Colonic mucosa (tissue), 4 donors: ENCODE measurements at regions not wholly inside any gene's neighbourhood (a gene's known extent, or its start where the extent isn't known, plus 50 kb on each side); places are given as distances from the start of the nearest gene placed in this dataset.

Experiments used
- DNase-seq: peaks from one replicate; pipeline ENCODE4 v3.0.0-alpha.2; 2020
- H3K27ac ChIP-seq: fragments of 200-600 bp; one replicate; pipeline ENCODE4 v1.8.0; 2021
- H3K27me3 ChIP-seq: fragments of 200-600 bp; one replicate; pipeline ENCODE4 v1.8.0; 2021
- H3K36me3 ChIP-seq: fragments of 200-600 bp; one replicate; pipeline ENCODE4 v1.8.0; 2021
- H3K4me1 ChIP-seq: fragments of 200-600 bp; one replicate; pipeline ENCODE4 v1.8.0; 2021; ENCODE audit warnings: mild to moderate bottlenecking
- H3K4me3 ChIP-seq: fragments of 200-600 bp; one replicate; pipeline ENCODE4 v1.8.0; 2021
- H3K9ac ChIP-seq, 2 donors: one replicate each; pipeline ENCODE4 v1.7.0; 2013; ENCODE audit warnings: control low read depth in 2 of 2, low read depth in 2 of 2, low read length in 2 of 2
- H3K9me3 ChIP-seq: fragments of 200-600 bp; one replicate; pipeline ENCODE4 v1.8.0; 2021
- intact Hi-C: fragments of 100-400 bp; cut with DNase I; formaldehyde crosslinking; loops from one replicate; pipeline ENCODE4 v1.14.1; 2022
- TF ChIP-seq, protein P1 (sequence below): fragments of 200-600 bp; IDR thresholded peaks from one replicate; pipeline ENCODE4 v1.8.0; 2022; ENCODE audit warnings: antibody characterized with exemption, mild to moderate bottlenecking
- donor health status: healthy.
- donor health status: DM: no; HTN: no; CAD: no.
- donor health status: DM: no; HTN: no; CAD: no.

DNA sequence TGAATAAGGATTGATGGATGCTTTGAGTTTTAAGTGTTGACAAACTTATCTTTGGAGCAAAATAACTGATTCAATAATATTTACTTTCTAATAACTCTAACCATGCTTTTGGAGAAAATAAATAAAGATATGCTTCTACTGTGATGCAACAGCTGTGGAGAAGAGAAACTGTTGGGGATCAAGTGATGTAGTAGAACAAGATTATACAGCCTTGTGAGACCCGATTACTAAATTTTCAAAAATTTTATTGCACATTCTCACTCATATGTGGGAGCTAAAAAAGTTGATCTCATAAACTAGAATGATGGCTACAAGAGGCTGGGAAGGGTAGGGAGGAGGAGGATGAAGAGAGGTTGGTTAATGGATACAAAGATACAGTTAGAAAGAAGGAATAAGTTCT lies 85.5 kb upstream of the OXGR1 start:
- Histone ChIP-seq H3K4me1 (no peaks in the 10 kb centered on the region), H3K36me3 (no peaks in the 10 kb centered on the region), H3K4me3 (no peak overlapping the region), H3K27me3 (no peaks in the 10 kb centered on the region), H3K9me3 (no peaks in the 10 kb centered on the region), H3K9ac (no peak overlapping the region), H3K27ac (no peak overlapping the region)
- DNase-seq: no peak
- TF ChIP-seq, protein P1, sequence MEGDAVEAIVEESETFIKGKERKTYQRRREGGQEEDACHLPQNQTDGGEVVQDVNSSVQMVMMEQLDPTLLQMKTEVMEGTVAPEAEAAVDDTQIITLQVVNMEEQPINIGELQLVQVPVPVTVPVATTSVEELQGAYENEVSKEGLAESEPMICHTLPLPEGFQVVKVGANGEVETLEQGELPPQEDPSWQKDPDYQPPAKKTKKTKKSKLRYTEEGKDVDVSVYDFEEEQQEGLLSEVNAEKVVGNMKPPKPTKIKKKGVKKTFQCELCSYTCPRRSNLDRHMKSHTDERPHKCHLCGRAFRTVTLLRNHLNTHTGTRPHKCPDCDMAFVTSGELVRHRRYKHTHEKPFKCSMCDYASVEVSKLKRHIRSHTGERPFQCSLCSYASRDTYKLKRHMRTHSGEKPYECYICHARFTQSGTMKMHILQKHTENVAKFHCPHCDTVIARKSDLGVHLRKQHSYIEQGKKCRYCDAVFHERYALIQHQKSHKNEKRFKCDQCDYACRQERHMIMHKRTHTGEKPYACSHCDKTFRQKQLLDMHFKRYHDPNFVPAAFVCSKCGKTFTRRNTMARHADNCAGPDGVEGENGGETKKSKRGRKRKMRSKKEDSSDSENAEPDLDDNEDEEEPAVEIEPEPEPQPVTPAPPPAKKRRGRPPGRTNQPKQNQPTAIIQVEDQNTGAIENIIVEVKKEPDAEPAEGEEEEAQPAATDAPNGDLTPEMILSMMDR: no peak
- intact Hi-C loops: no loop called here

DNA sequence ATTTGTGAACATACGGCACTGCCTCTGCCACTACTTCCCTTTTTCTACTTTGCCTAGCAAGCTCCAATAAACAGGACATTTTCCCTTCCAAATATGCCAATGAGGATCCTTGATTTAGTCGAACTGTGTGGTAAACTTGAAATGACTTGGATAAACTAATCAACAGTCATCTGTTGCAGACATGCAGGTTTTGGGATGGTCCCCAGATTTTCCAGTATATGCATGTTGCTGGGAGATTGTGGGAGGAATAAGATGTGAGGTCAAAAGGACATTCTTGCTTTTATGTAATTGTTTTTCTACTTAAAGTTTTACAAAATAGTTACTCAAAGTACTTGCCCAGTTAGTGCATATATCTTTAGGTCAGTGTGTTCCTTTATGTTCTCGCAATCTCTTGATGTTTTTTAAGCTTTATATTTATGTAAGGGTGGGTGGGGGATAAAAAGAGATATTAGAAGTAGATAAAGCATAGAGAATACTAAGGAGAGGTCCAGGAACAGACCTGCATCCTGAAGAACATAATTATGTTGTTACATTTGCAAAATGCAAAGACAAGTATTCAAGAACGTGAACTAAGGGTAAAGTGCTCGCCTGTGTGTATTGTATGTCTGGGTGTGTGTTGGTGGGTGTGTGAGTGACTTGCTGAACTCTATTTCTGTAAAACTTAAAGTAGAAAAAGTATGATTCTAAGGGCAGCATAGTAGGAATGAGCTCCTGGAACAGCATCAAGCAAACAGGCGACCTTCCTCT lies 88.4 kb upstream of the OXGR1 start:
- TF ChIP-seq, protein P1: no peak
- Histone ChIP-seq H3K9me3 (no peaks in the 10 kb centered on the region), H3K9ac (no peak overlapping the region), H3K27ac (no peak overlapping the region), H3K4me3 (no peak overlapping the region), H3K36me3 (no peaks in the 10 kb centered on the region), H3K4me1 (no peaks in the 10 kb centered on the region), H3K27me3 (no peaks in the 10 kb centered on the region)
- intact Hi-C loops: no loop called here
- DNase-seq: no peak

DNA sequence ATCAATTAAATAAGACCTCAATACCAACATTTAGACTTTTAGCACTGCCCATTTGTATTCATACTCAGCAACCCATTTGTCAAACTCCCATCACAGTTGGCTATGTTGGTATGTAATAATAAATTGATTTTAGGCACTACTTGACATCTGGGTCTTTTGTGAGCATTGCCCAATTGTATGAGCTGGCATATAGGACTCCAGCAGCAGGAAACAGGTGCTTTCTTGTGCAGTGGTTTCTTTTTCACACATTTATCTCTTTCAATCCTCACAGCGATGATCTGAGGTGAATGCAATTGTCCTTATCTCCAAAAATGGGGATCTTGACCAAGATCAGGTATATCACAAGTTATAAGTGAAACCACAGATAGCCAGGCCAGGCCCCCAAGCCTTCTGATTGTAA lies 96.9 kb upstream of the OXGR1 start:
- H3K9me3 ChIP-seq: no peaks in the 10 kb centered on the region
- H3K27ac ChIP-seq: no peak overlapping the region
- TF ChIP-seq, protein P1: no peak
- H3K4me3 ChIP-seq: no peak overlapping the region
- no peaks in the 10 kb centered on the region for H3K4me1 ChIP-seq
- intact Hi-C loops: no loop called here
- no peak for DNase-seq
- H3K36me3 ChIP-seq: no peaks in the 10 kb centered on the region
- H3K27me3 ChIP-seq: no peaks in the 10 kb centered on the region
- H3K9ac ChIP-seq: no peak overlapping the region

DNA sequence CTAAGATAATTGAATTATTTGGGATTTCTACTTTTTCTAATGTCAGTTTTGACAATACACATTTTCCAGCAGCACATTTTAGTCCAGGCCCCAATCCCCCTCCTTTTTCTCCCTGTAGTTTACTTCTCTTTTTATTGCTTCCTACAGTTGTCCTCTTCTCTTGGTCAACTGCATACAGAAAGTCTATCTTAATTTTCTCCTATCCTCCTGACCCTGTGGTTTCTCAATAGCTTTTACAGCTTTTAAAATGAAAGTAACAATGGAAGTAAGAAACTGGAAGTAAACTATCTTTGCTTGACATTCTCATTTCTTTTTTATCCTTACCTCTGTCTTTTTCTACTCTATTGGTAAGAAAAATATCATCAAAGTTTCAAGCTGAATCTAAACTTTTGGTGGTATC lies 106.5 kb upstream of the OXGR1 start:
- Histone ChIP-seq H3K27me3 (no peaks in the 10 kb centered on the region), H3K27ac (no peak overlapping the region), H3K4me1 (no peaks in the 10 kb centered on the region), H3K9ac (no peak overlapping the region), H3K4me3 (no peak overlapping the region), H3K9me3 (no peaks in the 10 kb centered on the region), H3K36me3 (no peaks in the 10 kb centered on the region)
- TF ChIP-seq, protein P1: no peak
- intact Hi-C loops: no loop called here
- DNase-seq: no peak

DNA sequence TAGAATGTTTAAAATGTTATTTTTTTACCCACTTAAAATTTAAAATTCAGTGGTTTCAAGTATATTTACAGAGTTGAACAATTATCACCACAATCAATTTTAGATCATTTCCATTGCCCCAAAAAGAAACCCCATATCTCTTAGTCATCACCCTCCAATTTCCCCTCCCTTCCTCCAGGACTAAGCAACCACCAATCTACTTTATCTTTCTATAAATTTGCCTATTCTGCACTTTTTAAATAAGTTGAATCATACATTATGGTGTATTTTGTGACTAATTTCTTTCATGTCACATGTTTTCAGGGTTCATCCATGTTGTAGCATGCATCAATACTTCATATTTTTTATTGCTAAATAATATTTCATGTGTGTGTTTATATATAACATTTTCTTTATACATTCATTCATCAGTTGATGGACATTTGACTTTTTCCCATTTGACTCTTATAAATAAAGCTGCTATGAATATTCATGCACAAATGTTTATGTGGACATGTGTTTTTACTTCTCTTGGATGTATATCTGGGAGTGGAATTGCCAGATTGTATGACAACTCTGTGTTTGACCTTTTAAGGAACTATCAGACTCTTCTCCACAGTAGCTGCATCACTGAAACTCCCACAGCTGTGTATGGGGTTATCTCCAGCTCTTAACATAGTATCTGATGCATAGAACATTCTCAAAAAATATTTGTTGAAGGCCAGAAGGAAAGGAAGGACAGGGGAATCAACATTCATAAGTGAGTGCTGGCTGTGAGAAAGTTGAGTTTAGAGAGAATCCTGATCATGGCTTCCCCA lies 107.8 kb upstream of the OXGR1 start:
- intact Hi-C loops: no loop called here
- TF ChIP-seq, protein P1: no peak
- Histone ChIP-seq H3K36me3 (no peaks in the 10 kb centered on the region), H3K9ac (no peak overlapping the region), H3K4me1 (no peaks in the 10 kb centered on the region), H3K27ac (no peak overlapping the region), H3K4me3 (no peak overlapping the region), H3K9me3 (no peaks in the 10 kb centered on the region), H3K27me3 (no peaks in the 10 kb centered on the region)
- no peak for DNase-seq
